Transverse colon (tissue), 4 donors: ENCODE measurements at regions not wholly inside any gene's neighbourhood (a gene's known extent, or its start where the extent isn't known, plus 50 kb on each side); places are given as distances from the start of the nearest gene placed in this dataset.

Experiments used
- CTCF ChIP-seq, 5 experiments: fragments of 200-600 bp in 3 of 5; fragments of 450-650 bp in 2 of 5; sonication (generic) in 3 of 5; IDR thresholded peaks; 1 replicate in 2 of 5; 2 replicates in 3 of 5; pipeline ENCODE4 v1.5.1; 2016 to 2017; ENCODE audit warnings: antibody characterized with exemption in 5 of 5, inconsistent platforms in 3 of 5, mild to moderate bottlenecking in 2 of 5, moderate library complexity in 1 of 5
- EP300 ChIP-seq: sonication (generic); formaldehyde crosslinking; IDR thresholded peaks from one replicate; pipeline ENCODE4 v1.6.1; 2017; ENCODE audit warnings: antibody characterized with exemption, low read depth
- POLR2A ChIP-seq: fragments of 450-650 bp; IDR thresholded peaks from one replicate; pipeline ENCODE4 v1.6.1; 2016; ENCODE audit warnings: antibody characterized with exemption, mild to moderate bottlenecking, moderate library complexity
- POLR2AphosphoS5 ChIP-seq, 3 donors: sonication (generic); formaldehyde crosslinking; IDR thresholded peaks; one replicate each; pipeline ENCODE4 v1.6.1; 2016; ENCODE audit warnings: antibody characterized with exemption in 3 of 3

GRCh38 chr10:78381107-78381506 lies 347.4 kb downstream of the RPS24 start:
- no peak for TF ChIP-seq CTCF (IDR thresholded peaks at IDR 0.05)
- TF ChIP-seq POLR2AphosphoS5 (IDR thresholded peaks at IDR 0.05) = no peak
- TF ChIP-seq EP300 = no peak
- no peak for TF ChIP-seq POLR2A
